ENCODE measurements at regions not wholly inside any gene's neighbourhood (a gene's known extent, or its start where the extent isn't known, plus 50 kb on each side); places are given as distances from the start of the nearest gene placed in this dataset.
"Not testable (repeated sequence)": the region's sequence is repeated elsewhere in the genome, so short reads cannot be mapped to it uniquely, and the experiment has no call there.

DNA sequence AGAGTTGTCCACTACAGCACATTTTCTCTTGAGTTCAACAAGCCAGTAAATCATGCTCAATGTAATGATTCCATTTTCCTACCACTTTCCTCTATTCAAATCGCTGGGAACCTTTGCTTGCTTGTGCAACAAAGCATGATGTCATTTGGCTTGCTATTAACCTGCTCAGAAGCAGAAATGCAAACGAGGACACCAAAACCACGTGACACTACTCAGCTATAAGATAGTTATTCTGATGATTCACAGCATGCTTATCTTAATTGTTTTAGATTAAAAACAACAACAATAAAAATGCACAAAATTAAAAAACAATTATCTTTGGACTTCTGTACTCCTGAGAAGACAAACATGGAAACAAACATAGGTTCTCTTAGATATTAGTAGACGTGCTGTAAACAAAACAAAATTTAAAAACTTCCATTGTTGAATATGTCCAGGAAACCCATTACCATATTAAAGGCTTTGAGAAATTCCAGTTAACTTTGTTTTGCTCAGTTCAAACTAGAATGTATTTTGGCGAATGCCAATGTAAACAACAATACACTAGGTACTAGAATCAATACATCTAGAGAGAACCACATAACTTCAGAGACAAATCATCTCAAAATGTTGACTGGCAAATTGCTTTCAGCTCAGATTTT, 77.5 kb upstream of the KRAS start:
- DNase-seq, result no peak

DNA sequence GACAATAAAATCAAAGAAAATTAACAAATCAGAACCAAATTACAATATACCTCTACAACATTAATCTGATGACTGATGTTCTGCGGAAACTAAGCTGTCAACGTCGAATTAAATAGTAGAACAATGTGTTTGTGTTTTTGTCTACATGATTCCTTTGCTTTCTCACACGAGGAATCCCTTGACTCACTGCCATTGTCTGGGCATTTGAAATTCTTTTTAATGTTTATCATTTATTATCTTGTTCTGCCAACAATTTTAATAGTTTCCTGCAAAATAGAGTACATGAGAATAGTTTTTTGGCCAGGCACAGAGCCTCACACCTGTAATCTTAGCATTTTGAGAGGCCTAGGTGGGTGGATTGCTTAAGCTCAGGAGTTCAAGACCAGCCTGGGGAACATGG, 76.6 kb upstream of the KRAS start:
- no peak for DNase-seq

DNA sequence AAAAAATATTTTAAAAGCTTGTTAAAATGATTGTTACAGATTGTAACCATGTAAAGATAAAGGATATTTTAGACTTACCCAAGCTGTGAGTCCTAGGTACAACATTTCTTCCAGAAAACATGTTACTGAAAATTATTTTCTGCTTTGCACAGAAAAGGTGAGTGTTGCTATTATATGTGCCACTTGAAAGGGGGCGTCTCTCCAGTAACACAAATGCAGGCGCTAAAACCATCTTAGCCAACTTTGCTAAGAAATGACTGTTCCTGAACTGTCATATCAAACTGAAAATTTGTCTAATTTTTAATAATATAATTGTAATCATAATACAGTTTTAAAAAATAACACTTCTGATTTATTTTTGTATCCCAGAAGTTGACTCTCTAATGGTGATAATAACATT, 75.6 kb upstream of the KRAS start:
- DNase-seq, result no peak

GRCh38 chr12:25324861-25325260, 74.1 kb upstream of the KRAS start:
- no peak for DNase-seq

DNA sequence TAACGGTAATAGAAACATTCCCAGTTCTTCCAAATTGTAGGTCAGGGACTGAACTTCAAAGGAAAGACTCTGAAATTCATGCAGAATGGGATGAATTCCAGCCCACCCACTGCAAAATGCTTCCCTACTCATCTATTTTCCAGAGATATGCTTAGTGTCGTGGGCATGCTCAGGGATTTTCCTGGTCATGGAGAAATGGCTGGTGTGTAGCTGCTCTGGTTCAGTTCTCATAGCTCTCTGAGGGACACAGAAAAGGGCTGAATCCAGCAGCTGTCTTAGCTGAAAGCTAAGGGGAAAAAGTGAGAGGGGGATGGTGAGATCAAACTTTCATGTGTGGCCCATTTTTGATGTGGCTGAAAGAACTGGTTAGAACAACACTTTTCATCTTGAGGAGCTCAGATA, 72.9 kb upstream of the KRAS start:
- no peak for DNase-seq

- DNase-seq, result no peak
Observed at GRCh38 chr12:25322918-25323531, 72.3 kb upstream of the KRAS start.

GRCh38 chr12:25322351-25322750, 71.6 kb upstream of the KRAS start:
- DNase-seq, result no peak

GRCh38 chr12:25321772-25322171, 71.0 kb upstream of the KRAS start:
- no peak for DNase-seq

DNA sequence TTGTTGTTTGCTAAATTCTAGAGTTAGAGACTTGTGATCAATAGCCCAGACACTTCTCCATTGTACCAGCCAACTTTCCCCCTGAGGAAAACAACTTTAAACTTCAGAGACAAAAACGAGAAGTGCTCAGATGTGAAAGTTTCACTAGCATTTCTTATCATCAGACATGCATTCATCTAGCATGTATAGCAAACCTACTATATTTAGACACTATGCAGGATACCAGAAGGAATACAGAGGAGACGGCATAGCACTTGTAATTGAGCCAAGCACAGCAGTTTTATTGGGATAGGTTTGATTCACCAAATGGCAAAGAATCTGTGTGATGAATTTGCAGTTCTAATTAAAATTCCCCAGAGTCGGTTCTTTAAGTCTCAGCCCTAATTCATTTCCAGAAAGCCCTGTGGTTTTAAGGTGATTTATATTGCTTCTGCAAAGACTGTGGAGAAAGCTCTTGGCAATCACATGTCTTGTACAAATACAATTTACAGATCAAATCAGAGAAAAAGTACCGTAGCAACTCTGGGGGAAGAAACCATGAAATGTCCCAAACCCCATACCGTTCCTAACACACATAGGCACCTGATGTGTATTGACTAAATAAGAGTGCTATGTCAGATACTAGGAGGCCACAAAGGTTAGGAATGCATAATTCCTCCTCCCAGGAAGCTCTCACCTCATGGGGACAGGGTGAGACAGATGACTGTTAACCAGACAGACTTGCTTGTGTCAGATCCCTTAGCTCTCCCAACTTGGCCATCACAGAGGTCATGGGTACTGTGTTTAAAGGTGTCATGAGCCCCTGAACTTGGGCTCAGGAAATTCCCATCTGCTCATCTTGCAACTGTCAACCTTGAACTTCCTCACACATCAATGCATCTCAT, 69.6 kb upstream of the KRAS start:
- no peak for DNase-seq

GRCh38 chr12:25319233-25319984, 68.7 kb upstream of the KRAS start:
- no peak for DNase-seq

DNA sequence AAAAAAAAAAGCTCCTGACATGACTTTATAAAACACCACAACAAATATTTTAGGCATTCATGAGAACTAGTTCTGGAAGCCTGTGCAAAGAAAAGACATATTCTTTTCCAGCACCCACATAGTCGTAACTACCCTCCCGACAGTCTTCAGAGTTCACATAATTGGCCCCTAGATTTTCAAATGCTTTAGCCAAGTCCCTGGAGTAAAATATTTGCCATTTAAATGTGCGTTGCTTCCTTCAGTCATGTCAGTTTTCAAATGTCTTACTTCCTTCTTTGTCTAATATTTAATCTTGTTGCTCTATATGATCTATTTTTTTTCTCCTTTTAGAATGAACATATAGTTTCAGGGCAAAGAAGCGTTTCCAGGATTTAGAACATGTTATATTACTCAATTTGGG, 66.8 kb upstream of the KRAS start:
- DNase-seq, result no peak

GRCh38 chr12:25315388-25315787, 64.7 kb upstream of the KRAS start:
- no peak for DNase-seq

DNA sequence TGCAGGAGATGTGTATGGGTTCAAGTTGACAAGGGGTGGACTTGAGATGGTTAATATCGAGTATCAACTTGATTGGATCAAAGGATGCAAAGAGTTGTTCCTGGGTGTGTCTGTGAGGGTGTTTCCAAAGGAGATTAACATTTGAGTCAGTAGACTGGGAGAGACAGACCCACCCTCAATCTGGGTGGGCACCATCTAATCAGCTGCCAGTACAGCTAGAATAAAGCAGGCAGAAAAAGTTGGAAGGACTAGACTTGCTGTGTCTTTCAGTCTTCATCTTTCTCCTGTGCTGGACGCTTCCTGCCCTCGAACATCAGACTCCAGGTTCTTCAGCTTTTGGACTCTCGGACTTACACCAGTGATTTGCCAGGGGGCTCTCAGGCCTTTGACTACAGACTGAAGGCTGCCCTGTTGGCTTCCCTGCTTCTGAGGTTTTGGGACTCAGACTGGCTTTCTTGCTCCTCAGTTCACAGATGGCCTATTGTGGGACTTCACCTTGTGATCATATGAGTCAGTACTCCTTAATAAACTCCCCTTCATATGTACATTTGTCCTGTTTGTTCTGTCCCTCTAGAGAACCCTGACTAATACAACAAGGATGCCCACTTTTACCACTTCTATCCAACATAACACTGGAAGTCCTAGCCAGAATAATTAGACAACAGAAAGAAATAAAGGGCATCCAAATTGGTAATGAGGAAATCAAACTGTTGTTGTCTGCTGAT, 62.7 kb upstream of the KRAS start:
- not testable (repeated sequence) for DNase-seq

- DNase-seq, result no peak
Observed at GRCh38 chr12:25311506-25311905, 60.8 kb upstream of the KRAS start.

- not testable (repeated sequence) for DNase-seq
Observed at GRCh38 chr12:25310071-25310470, 59.3 kb upstream of the KRAS start.

GRCh38 chr12:25308756-25309155, 58.0 kb upstream of the KRAS start:
- DNase-seq, result no peak

- DNase-seq, result no peak
Observed at GRCh38 chr12:25307818-25308217, 57.1 kb upstream of the KRAS start.

- no peak for DNase-seq
Observed at GRCh38 chr12:25301798-25302197, 51.1 kb upstream of the KRAS start.

Data from NCI-H446 (cell line).